Superior temporal gyrus (tissue), 1 donor: ENCODE measurements at regions not wholly inside any gene's neighbourhood (a gene's known extent, or its start where the extent isn't known, plus 50 kb on each side); places are given as distances from the start of the nearest gene placed in this dataset.
A peak's percentile ranks its signal among the peaks of the same experiment; 100 is the strongest.

Experiments used
- DNase-seq: peaks from one replicate; pipeline ENCODE4 v3.0.0-alpha.2; 2016; ENCODE audit errors: extremely low spot score

GRCh38 chr21:26653430-26653829 lies 80.3 kb upstream of the CYYR1 start:
- no peak for DNase-seq

DNA sequence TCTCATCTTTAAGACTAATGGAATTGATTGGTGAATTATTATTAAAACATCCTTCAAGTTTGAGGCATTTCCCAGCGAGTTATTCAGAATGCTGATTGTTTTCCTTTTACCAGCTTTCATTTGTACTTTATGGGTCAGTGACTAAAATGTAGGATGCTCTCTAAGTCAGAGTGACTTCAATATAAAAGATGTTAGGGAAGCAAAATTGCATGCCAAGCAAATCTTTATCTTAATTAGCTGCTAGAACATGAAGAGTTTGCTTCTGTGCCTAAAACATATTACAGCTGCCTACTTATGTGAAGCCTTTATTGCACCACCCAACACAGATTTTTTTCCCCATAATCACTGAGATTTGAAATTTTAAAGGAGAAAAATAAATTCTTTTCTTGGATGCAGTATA lies 79.8 kb upstream of the CYYR1 start:
- DNase-seq = peak; percentile 14

GRCh38 chr21:26641062-26641461 lies 68.0 kb upstream of the CYYR1 start:
- no peak for DNase-seq

DNA sequence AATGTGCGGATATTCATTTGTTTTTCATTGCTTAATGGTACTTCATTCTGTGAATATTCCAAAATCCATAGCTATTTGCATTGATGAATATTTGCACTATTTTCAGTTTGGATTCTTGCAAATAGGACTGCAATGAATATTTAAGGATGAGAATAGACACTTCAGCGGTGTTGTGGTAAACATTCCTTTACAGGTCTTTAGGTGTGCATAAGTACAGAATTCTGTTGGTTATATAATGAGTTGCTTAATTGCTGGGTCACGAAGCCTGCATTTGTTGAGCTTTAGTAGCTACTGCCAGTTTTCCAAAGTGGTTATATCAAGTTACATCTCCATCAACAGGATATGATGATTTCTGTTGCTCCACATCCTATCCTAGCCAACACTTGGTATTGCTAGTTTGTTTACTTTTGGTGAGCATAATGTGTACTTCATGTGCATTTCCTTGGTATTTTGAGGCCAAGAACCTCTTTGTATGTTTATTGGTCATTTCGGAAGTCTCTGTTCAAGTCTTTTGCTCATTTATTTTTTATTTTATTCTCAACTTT lies 64.2 kb upstream of the CYYR1 start:
- DNase-seq = no peak

GRCh38 chr21:26635681-26636080 lies 62.6 kb upstream of the CYYR1 start:
- no peak for DNase-seq

DNA sequence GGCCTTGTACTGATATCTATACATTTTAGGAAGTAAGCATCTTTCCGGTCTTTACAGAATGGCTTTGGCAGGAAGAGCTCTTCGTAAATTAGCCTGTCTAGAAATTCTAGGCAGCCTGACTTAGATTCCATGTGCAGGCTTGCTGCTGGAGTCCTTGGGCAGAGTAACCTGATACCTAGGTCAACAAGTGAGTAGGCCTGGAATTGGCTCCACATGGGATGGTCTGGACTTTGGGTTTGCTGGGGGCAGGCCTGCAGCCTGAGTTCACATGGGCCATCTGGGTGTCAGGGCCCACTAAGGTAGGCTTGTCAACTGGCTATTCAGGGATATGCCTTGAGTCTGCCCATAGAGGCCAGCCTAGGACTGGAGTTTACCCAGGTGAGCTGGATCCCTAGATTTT lies 59.6 kb upstream of the CYYR1 start:
- no peak for DNase-seq

DNA sequence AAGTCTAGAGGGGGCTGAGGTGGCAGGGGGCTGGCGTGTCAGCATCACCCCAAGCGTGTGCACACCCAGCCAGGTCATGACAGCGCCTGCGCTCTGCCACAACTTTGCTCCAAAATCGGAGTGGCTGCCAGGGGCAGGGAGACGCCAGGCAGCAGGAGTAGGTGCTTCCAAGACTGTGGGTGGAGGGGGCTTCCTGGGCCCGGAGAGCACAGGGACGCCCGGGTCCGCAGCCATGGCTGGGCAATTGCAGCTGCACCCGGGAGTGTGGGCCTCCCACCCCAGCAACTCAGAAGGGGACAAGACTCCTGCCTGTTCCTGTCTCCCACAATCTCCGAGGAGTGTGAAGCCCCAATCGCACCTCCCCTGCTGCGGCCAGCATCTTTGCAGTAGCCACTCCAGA lies 53.1 kb upstream of the CYYR1 start:
- DNase-seq = no peak

GRCh38 chr21:26624983-26625519 lies 52.0 kb upstream of the CYYR1 start:
- DNase-seq = no peak
